H1 (cell line): ENCODE measurements at regions not wholly inside any gene's neighbourhood (a gene's known extent, or its start where the extent isn't known, plus 50 kb on each side); places are given as distances from the start of the nearest gene placed in this dataset.

Source experiments
- CTCF ChIA-PET: fragments of 300-600 bp; sonication (Branson Sonifier 250); formaldehyde crosslinking; loops from one replicate; lab custom pipeline; 2021; ENCODE audit not compliant: partially characterized antibody; lab: Charles Lee
- POLR2A ChIA-PET: fragments of 300-600 bp; sonication (Branson Sonifier 250); formaldehyde crosslinking; loops from one replicate; lab custom pipeline; 2021; ENCODE audit warnings: inconsistent platforms; ENCODE audit not compliant: partially characterized antibody; lab: Charles Lee
- DNase-seq, 2 experiments: peaks; one replicate each; pipeline versions ENCODE4 v3.0.0 to v3.0.0-alpha.2; 2010 to 2022; ENCODE audit warnings: low spot score in 2 of 2, low read depth in 1 of 2, mixed read lengths in 1 of 2
- FAIRE-seq: peaks from 2 replicates; lab custom pipeline; 2011; peaks lifted over from hg19 to GRCh38; lab: Jason Lieb, UNC
- H2AFZ ChIP-seq: 2 replicates; pipeline ENCODE4 v1.8.1; 2012; ENCODE audit warnings: low read length, inconsistent platforms
- H2AK5ac ChIP-seq: 2 replicates; pipeline ENCODE4 v1.6.1; 2013; ENCODE audit warnings: low read depth, low read length
- H2BK120ac ChIP-seq: replicated peaks from 2 replicates; pipeline ENCODE3; 2013; ENCODE audit warnings: low read depth, low read length, inconsistent platforms
- H2BK12ac ChIP-seq: 2 replicates; pipeline ENCODE4 v1.6.1; 2013; ENCODE audit warnings: low read depth, low read length
- H2BK15ac ChIP-seq: 2 replicates; pipeline ENCODE4 v1.6.1; 2013; ENCODE audit warnings: low read length
- H2BK20ac ChIP-seq: 2 replicates; pipeline ENCODE4 v1.6.1; 2013; ENCODE audit warnings: low read length
- H2BK5ac ChIP-seq: 2 replicates; pipeline ENCODE4 v1.6.1; 2013; ENCODE audit warnings: low read depth, low read length
- H3K14ac ChIP-seq: 2 replicates; pipeline ENCODE4 v1.6.1; 2013; ENCODE audit warnings: inconsistent platforms; ENCODE audit not compliant: insufficient read length
- H3K18ac ChIP-seq: 2 replicates; pipeline ENCODE4 v1.6.1; 2013; ENCODE audit warnings: low read length; ENCODE audit errors: extremely low read depth
- H3K23ac ChIP-seq: 2 replicates; pipeline ENCODE4 v1.6.1; 2013; ENCODE audit warnings: inconsistent platforms; ENCODE audit not compliant: insufficient read length
- H3K23me2 ChIP-seq: 2 replicates; pipeline ENCODE4 v1.6.1; 2013; ENCODE audit warnings: low read depth, low read length
- H3K27ac ChIP-seq: 2 replicates; pipeline ENCODE4 v1.6.1; 2011; ENCODE audit warnings: low read depth, low read length, inconsistent platforms
- H3K27me3 ChIP-seq, 4 experiments: replicated peaks in 1 of 4; 1 replicate in 1 of 4; 2 replicates in 3 of 4; pipeline versions ENCODE4 v1.6.1 to v1.8.1; 2011 to 2013; ENCODE audit warnings: low read length in 3 of 4, mild to moderate bottlenecking in 3 of 4, inconsistent platforms in 2 of 4, mixed read lengths in 2 of 4, moderate library complexity in 1 of 4; ENCODE audit not compliant: control insufficient read depth in 3 of 4, insufficient read depth in 3 of 4; ENCODE audit errors: extremely low read depth in 1 of 4
- H3K36me3 ChIP-seq, 4 experiments: 2 replicates each; pipeline versions ENCODE4 v1.6.1 to v1.8.1; 2011 to 2013; ENCODE audit warnings: mild to moderate bottlenecking in 4 of 4, low read length in 3 of 4, moderate library complexity in 2 of 4, control low read depth in 1 of 4, inconsistent platforms in 1 of 4; ENCODE audit not compliant: insufficient read depth in 4 of 4, control insufficient read depth in 2 of 4
- H3K4ac ChIP-seq: replicated peaks from 2 replicates; pipeline ENCODE3; 2013; ENCODE audit warnings: low read length, low read depth, mixed read lengths, inconsistent platforms; ENCODE audit not compliant: insufficient read length
- H3K4me1 ChIP-seq, 4 experiments: replicated peaks in 1 of 4; 1 replicate in 1 of 4; 2 replicates in 3 of 4; pipeline versions ENCODE4 v1.6.1 to v1.8.1; 2011 to 2013; ENCODE audit warnings: low read length in 3 of 4, inconsistent platforms in 2 of 4, mixed read lengths in 1 of 4; ENCODE audit not compliant: insufficient read depth in 4 of 4, control insufficient read depth in 3 of 4
- H3K4me2 ChIP-seq, 2 experiments: 2 replicates each; pipeline versions ENCODE4 v1.6.1 to v1.8.1; 2011 to 2013; ENCODE audit warnings: low read depth in 2 of 2, low read length in 2 of 2, control low read depth in 1 of 2, inconsistent platforms in 1 of 2, mild to moderate bottlenecking in 1 of 2; ENCODE audit not compliant: insufficient read depth in 1 of 2
- H3K4me3 ChIP-seq, 4 experiments: fragments of 200-600, 300-600 bp in 1 of 4; sonication (generic), shearing (Covaris generic), sonication (Bioruptor Twin) in 1 of 4; 2 replicates each; pipeline versions ENCODE4 v1.5.1 to v1.8.1; 2011 to 2016; ENCODE audit warnings: low read length in 4 of 4, low read depth in 3 of 4, control low read depth in 2 of 4, inconsistent platforms in 2 of 4, mild to moderate bottlenecking in 2 of 4, mixed read lengths in 1 of 4, moderate library complexity in 1 of 4; ENCODE audit not compliant: insufficient read depth in 2 of 4; ENCODE audit errors: extremely low read depth in 1 of 4
- H3K56ac ChIP-seq: replicated peaks from 2 replicates; pipeline ENCODE3; 2013; ENCODE audit warnings: low read depth, mild to moderate bottlenecking, mixed read lengths, low read length, inconsistent platforms; ENCODE audit not compliant: insufficient read length
- H3K79me1 ChIP-seq: 2 replicates; pipeline ENCODE4 v1.6.1; 2013; ENCODE audit warnings: low read depth, low read length, control low read depth
- H3K79me2 ChIP-seq, 2 experiments: 2 replicates each; pipeline versions ENCODE4 v1.6.1 to v1.8.1; 2012 to 2013; ENCODE audit warnings: low read length in 2 of 2, mild to moderate bottlenecking in 2 of 2, inconsistent platforms in 1 of 2; ENCODE audit not compliant: insufficient read depth in 2 of 2, control insufficient read depth in 1 of 2
- H3K9ac ChIP-seq, 4 experiments: replicated peaks in 1 of 4; 1 replicate in 1 of 4; 2 replicates in 3 of 4; pipeline versions ENCODE4 v1.6.1 to v1.8.1; 2011 to 2013; ENCODE audit warnings: low read depth in 3 of 4, low read length in 3 of 4, control low read depth in 2 of 4, mild to moderate bottlenecking in 2 of 4, moderate library complexity in 2 of 4, inconsistent platforms in 1 of 4; ENCODE audit errors: extremely low read depth in 1 of 4
- H3K9me3 ChIP-seq, 2 experiments: 2 replicates each; pipeline versions ENCODE4 v1.6.1 to v1.8.1; 2012 to 2013; ENCODE audit warnings: mild to moderate bottlenecking in 2 of 2, moderate library complexity in 2 of 2, control low read depth in 1 of 2, inconsistent platforms in 1 of 2, low read depth in 1 of 2, low read length in 1 of 2, mixed read lengths in 1 of 2; ENCODE audit not compliant: insufficient read depth in 2 of 2
- H4K20me1 ChIP-seq, 2 experiments: replicated peaks in 1 of 2; 2 replicates each; pipeline versions ENCODE3 to v1.8.1; 2011 to 2013; ENCODE audit warnings: inconsistent platforms in 2 of 2, low read length in 2 of 2, mild to moderate bottlenecking in 1 of 2; ENCODE audit not compliant: insufficient read depth in 2 of 2, control insufficient read depth in 1 of 2
- H4K5ac ChIP-seq: 2 replicates; pipeline ENCODE4 v1.6.1; 2013; ENCODE audit warnings: low read length, low read depth, mixed read lengths, inconsistent platforms; ENCODE audit not compliant: insufficient read length
- H4K8ac ChIP-seq: 2 replicates; pipeline ENCODE4 v1.8.0; 2013; ENCODE audit warnings: mild to moderate bottlenecking, moderate library complexity, low read length, inconsistent platforms; ENCODE audit not compliant: insufficient read depth; ENCODE audit errors: extremely low read depth
- H4K91ac ChIP-seq: replicated peaks from 2 replicates; pipeline ENCODE3; 2013; ENCODE audit warnings: low read length, mixed read lengths, inconsistent platforms; ENCODE audit not compliant: insufficient read length
- CBX8 ChIP-seq: fragments of 300-800, 300-1000 bp; sonication (generic); IDR thresholded peaks from 2 replicates; pipeline ENCODE4 v1.7.1; 2016; ENCODE audit warnings: low read depth, low read length, borderline replicate concordance
- CREB1 ChIP-seq: IDR thresholded peaks from 2 replicates; pipeline ENCODE4 v1.6.1; 2012; ENCODE audit warnings: inconsistent platforms
- EGR1 ChIP-seq: IDR thresholded peaks from 2 replicates; pipeline ENCODE4 v1.6.1; 2011; ENCODE audit warnings: low read depth, low read length, borderline replicate concordance
- MAFK ChIP-seq: IDR thresholded peaks from 2 replicates; pipeline ENCODE4 v1.6.1; 2012; ENCODE audit warnings: low read depth, mild to moderate bottlenecking, improper control_type of control experiment, low read length
- NANOG ChIP-seq: IDR thresholded peaks from 2 replicates; pipeline ENCODE4 v1.6.1; 2011; ENCODE audit warnings: low read length, low read depth, mild to moderate bottlenecking, inconsistent platforms; ENCODE audit not compliant: insufficient read depth, poor library complexity, severe bottlenecking
- POLR2A ChIP-seq, 2 experiments: IDR thresholded peaks; 1 replicate in 1 of 2; 2 replicates in 1 of 2; pipeline ENCODE4 v1.6.1; 2011; ENCODE audit warnings: low read depth in 2 of 2, low read length in 2 of 2, mild to moderate bottlenecking in 2 of 2; ENCODE audit errors: control extremely low read depth in 1 of 2
- SIN3A ChIP-seq, 2 experiments: IDR thresholded peaks in 1 of 2; conservative IDR thresholded peaks in 1 of 2; 2 replicates each; pipeline ENCODE4 v1.6.1; 2011 to 2012; ENCODE audit warnings: low read length in 2 of 2, improper control_type of control experiment in 1 of 2, low read depth in 1 of 2, mild to moderate bottlenecking in 1 of 2
- SP1 ChIP-seq: IDR thresholded peaks from 2 replicates; pipeline ENCODE4 v1.6.1; 2011; ENCODE audit warnings: low read depth, low read length
- SP2 ChIP-seq: IDR thresholded peaks from 2 replicates; pipeline ENCODE4 v1.6.1; 2012; ENCODE audit warnings: mild to moderate bottlenecking, low read length, inconsistent platforms
- WGBS, 2 experiments: shearing (Covaris generic) in 1 of 2; methylation state at CpG; one replicate each; pipeline versions ENCODE4 v1.1.6 to v1.1.7; 2013 to 2015; ENCODE audit warnings: low lambda C conversion rate in 2 of 2, mixed read lengths in 2 of 2, inconsistent platforms in 1 of 2, low coverage in 1 of 2, missing lambda C conversion rate in 1 of 2; ENCODE audit not compliant: insufficient replicate concordance in 2 of 2, insufficient coverage in 1 of 2, insufficient read length in 1 of 2; ENCODE audit errors: extremely low coverage in 1 of 2, missing lambda C conversion rate in 1 of 2; 5-methylcytosine and 5-hydroxymethylcytosine counted together
- TF ChIP-seq, protein P1 (sequence below): IDR thresholded peaks from 2 replicates; pipeline ENCODE4 v1.6.1; 2011; ENCODE audit warnings: low read length, improper control_type of control experiment

DNA sequence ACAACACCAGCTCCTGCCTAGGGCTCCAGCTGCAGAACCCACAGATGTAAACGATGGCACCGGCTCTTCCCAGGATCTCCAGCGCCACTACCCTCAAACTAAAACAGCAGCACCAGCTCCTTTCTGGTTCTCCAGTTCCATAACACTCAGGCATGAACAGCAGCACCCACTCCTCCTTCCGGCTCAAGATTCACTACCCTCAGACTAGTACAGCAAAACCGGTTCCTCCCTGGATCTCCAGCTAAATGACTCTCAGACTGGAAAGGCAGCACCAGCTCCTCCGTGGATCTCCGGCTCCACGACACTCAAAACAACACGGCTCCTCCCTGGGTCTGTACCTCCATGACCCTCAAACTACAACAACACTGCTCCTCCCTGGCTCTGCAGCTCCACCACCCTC is 325.0 kb downstream of the PREX1 start:
- FAIRE-seq (no peak), DNase-seq (no peak)
- H4K20me1 ChIP-seq, result no peaks in the 10 kb centered on the region
- no peak overlapping the region for H2BK15ac ChIP-seq
- H2AK5ac ChIP-seq, result no peak overlapping the region
- H2BK5ac ChIP-seq, result no peak overlapping the region
- no peaks in the 10 kb centered on the region for H3K23me2 ChIP-seq
- H3K36me3 ChIP-seq, result no peaks in the 10 kb centered on the region
- no peak for TF ChIP-seq SIN3A (conservative IDR thresholded peaks at IDR 0.05 in 1 of 2, IDR thresholded peaks at IDR 0.05 in 1 of 2; ENCODE audit: low read depth in 1 of 2, low read length in 2 of 2)
- no peak for TF ChIP-seq POLR2A (IDR thresholded peaks at IDR 0.05; ENCODE audit: control extremely low read depth in 1 of 2, low read depth in 2 of 2, low read length in 2 of 2)
- TF ChIP-seq NANOG, result no peak
- no peak for TF ChIP-seq SP2
- TF ChIP-seq SP1, result no peak
- TF ChIP-seq MAFK, result no peak
- TF ChIP-seq EGR1, result no peak
- TF ChIP-seq CBX8, result no peak
- TF ChIP-seq, protein P1, sequence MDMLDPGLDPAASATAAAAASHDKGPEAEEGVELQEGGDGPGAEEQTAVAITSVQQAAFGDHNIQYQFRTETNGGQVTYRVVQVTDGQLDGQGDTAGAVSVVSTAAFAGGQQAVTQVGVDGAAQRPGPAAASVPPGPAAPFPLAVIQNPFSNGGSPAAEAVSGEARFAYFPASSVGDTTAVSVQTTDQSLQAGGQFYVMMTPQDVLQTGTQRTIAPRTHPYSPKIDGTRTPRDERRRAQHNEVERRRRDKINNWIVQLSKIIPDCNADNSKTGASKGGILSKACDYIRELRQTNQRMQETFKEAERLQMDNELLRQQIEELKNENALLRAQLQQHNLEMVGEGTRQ, result no peak
- no peak for TF ChIP-seq CREB1
- no peak overlapping the region for H4K5ac ChIP-seq
- no peak overlapping the region for H4K8ac ChIP-seq
- H2AFZ ChIP-seq, result no peak overlapping the region
- H3K18ac ChIP-seq, result no peak overlapping the region
- no peaks in the 10 kb centered on the region; a peak in 1 of 4 replicates for H3K9me3 ChIP-seq
- no peaks in the 10 kb centered on the region for H3K79me2 ChIP-seq
- H2BK20ac ChIP-seq, result no peak overlapping the region
- H3K4me1 ChIP-seq, result no peaks in the 10 kb centered on the region
- WGBS, 2 experiments, result 99% methylated on average over 9 of the region's 9 CpGs; no CpG with 5 or more reads in 1 of the 2 experiments
- H3K4me3 ChIP-seq, result no peak overlapping the region
- no peak overlapping the region for H2BK120ac ChIP-seq
- no peak overlapping the region for H3K9ac ChIP-seq
- H2BK12ac ChIP-seq, result no peak overlapping the region
- ChIA-PET POLR2A (no interaction called here), CTCF (interaction anchor here (1.1 to 1.2 kb wide), 2 partner anchors 22 to 716 kb away, joined by 3 read pairs; no protein-coding TSS in a partner anchor)
- H4K91ac ChIP-seq, result no peak overlapping the region
- H3K23ac ChIP-seq, result no peak overlapping the region
- H3K4ac ChIP-seq, result no peak overlapping the region
- no peak overlapping the region for H3K27ac ChIP-seq
- H3K79me1 ChIP-seq, result no peaks in the 10 kb centered on the region
- H3K4me2 ChIP-seq, result no peak overlapping the region
- H3K27me3 ChIP-seq, result no peaks in the 10 kb centered on the region
- no peak overlapping the region for H3K56ac ChIP-seq
- H3K14ac ChIP-seq, result no peak overlapping the region
